HG03095 (cell line): ENCODE measurements at regions not wholly inside any gene's neighbourhood (a gene's known extent, or its start where the extent isn't known, plus 50 kb on each side); places are given as distances from the start of the nearest gene placed in this dataset.

ENCODE experiments used
- ATAC-seq: cut with Tn5 transposase; IDR thresholded peaks from one replicate; pipeline ENCODE4 v1.9.1; 2021; ENCODE audit warnings: moderate library complexity; ENCODE audit not compliant: unreplicated experiment

- no peak for ATAC-seq
These were observed 204.4 kb upstream of the NUDT4 start for GRCh38 chr12:93173178-93173957.

DNA sequence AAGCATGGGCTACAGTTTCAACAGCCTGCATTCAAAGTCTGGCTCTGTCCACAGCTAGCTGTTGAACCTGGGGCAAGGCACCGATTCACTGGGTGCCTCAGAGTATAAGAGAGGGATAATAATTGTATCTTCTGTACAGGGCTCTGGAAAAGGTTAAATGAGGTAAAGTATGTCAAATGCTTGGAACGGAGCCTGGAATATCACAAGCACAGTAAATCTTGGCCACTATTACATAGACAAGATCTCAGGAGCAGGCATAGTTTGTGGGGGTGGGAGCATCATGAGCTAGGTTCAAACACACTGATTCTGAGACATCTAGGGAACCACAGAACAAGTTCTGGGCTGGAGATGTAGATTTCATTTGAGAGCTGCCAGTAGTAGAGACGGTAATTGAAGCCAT, 203.7 kb upstream of the NUDT4 start:
- no peak for ATAC-seq

GRCh38 chr12:93174473-93174872, 203.3 kb upstream of the NUDT4 start:
- ATAC-seq = no peak

GRCh38 chr12:93176165-93176564, 201.6 kb upstream of the NUDT4 start:
- no peak for ATAC-seq

DNA sequence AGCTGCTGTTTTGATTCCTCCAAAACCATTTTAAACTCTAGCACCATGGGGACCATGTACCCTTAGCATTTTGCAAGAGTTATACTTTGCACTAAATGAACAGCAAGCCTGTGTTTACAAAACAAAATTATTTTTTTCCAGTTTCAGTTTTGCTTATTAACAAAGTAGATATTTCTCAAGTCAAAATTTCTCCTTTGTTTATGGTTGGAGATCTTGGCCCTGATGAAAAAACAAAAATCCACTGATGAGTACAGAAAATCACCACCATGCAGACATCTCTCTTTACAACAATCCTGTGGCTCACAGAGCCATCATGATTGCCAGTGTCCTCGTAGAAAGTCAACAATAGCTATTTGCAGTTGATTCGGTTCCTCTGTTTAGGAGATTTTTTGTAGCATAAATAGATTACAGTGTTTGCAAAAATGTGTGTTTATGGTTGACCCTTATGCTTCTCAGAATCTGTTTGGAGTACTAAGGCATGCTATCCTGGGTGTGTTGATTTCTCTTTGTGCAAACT, 201.1 kb upstream of the NUDT4 start:
- no peak for ATAC-seq

DNA sequence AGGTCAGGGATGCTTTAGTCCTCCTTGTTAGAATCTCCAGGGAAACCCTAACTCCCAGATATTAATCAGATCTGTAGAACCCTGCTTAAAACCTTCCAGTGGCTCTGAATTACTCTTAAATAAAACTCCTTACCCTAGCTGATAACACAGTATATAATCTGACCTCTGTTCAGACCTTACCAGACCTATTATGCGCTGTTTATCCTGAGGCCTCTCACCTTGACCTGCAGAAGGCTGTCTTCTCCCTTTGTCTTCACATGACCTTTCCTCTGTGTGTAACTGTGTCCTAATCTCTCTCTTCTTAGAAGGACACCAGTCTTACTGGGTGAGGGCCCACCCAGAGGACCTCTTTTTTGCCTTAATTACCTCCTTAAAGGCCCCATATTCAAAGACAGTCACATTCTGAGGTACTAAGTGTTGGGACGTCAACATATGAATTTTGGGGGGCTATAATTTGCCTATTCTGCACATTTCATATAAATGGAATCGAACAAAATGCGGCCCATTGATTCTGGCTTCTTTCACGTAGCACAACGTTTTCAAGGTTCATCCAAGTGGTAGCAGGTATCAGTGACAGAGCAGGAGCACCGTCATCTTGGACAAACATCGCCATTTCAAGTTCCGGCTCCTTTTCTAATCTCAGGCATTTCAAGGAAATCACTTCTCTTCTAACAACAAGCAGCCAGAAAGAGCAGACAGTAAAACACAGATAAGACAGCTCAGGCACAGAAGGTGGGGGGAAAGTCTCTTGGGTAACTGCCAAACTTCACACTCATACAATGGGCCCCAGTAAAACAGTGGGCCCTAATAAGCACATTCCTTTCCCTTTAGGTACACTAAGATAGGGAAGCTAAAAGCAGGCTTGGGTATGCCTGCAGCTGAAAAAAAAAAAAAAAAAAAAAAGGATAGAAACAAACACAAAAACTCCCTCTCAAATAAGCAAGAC, 200.2 kb upstream of the NUDT4 start:
- ATAC-seq = no peak

DNA sequence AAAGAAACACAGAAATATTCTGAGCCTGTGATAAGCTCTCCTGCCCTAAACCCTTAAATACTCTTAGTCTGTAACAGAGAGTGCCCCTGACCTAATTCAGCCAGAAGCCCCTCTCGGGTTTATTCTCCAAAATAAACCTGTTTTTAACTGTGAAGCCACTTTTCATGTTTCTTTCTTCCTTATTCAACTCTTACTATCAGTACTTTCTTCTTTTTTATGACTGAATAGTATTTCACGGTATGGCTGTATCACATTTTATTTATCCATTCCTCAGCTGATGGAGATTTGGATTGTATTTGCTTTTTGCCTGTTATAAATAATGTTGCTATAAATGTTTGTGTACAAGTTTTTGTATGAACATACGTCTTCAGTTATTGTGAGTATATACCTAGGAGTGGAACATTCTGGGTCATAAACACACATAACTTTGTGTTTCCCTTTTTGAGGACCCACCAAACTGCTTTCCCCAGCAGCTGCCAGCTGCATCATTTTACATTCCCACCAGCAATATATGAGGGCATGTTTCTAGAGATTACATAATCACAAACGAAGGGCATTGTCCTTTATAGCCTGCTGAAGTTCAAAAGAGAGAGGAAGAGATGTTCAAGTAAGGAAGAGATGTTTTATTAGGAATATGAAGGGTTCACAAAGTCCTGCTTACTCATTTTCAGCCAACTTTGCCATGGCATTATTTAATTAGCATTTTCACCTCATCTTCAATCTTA, 199.4 kb upstream of the NUDT4 start:
- ATAC-seq = no peak

GRCh38 chr12:93179792-93180191, 197.9 kb upstream of the NUDT4 start:
- no peak for ATAC-seq

DNA sequence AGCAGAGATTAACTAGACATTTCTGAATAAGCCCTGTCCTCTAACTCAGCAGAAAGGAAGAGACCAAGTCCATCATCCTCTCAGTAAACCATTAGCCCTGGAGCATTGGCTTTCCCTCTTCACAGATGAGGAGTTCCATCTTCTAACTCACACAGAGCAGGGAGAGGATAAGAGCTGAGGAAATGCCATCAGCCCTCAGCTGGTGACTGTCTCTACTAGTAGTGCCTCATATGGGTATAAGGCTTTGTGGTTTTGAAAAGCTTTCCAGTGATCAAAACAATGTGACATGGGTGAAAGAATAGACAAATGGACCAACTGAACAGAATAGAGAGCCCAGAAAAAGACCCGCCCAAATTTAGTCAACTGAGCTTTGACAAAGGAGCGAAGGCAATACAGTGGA, 197.2 kb upstream of the NUDT4 start:
- ATAC-seq = no peak

DNA sequence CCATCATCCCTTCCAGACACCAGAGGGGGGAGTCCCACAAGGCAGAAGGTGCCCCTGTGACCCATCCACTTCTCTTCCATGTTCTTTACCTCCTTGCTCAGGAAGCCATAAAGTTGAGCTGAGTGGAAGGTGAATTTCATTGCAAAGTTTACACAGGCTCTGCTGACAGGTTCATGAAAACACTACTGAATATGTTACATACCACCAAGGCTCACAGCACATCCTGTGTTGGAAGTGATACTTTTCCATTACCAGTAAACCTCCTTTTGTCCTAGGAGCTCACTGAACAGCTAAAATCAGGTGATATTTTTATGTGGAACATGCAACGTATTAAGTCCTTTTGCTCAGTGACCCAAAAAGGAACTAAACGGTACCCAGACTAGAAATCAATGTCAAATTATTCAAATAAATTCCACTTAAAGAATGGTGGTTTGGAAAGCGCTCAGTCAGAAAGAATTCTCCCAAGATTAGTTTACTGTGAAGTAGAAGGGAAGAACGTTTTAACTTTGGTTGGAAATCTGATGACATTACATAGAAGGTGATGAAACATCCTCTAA, 196.2 kb upstream of the NUDT4 start:
- no peak for ATAC-seq

- ATAC-seq = peak; percentile 86
These were observed 193.6 kb upstream of the NUDT4 start for GRCh38 chr12:93183940-93184671.

- ATAC-seq = no peak
These were observed 192.9 kb upstream of the NUDT4 start for GRCh38 chr12:93184672-93185368.

DNA sequence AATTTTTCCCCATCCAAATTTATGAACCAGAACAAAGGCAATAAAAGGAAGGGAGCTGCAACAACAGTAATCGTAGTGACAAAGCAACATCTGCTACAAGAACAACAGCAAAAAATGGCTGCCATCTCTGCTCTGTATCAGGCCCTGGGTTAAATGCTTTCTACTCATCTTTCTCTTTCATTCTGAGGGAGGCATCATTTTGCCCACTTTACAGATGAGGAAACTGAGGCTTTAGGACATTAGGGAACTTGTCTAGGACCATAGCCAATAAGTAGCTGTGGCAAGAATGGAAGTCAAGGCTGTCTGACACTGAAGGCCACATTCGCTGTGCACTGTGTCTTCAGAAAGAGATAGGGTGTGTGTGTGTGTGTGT, 192.4 kb upstream of the NUDT4 start:
- ATAC-seq = no peak

- ATAC-seq = no peak
These were observed 191.6 kb upstream of the NUDT4 start for GRCh38 chr12:93186131-93186530.

GRCh38 chr12:93186621-93187020, 191.1 kb upstream of the NUDT4 start:
- no peak for ATAC-seq

DNA sequence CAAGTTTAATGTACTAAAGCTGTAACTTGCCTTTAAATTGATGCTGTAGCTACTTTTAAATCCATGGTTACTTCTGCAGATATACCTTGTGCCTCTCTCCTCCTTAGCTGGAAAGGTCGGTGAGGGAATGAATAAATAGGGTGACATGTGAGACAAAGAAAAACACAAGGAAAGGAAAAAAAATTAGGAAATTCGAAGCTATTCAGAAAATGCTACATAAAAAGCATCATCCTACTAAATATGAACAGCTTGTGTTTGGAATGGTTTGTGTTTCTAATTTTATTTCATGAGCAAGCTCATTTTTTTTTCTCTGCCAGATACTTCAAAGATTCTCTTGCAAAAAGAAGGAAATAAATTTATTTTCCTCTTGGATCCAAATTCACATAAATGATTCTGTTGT, 186.3 kb upstream of the NUDT4 start:
- no peak for ATAC-seq

GRCh38 chr12:93191956-93192355, 185.8 kb upstream of the NUDT4 start:
- ATAC-seq = no peak

- ATAC-seq = no peak
These were observed 184.8 kb upstream of the NUDT4 start for GRCh38 chr12:93192878-93193277.

DNA sequence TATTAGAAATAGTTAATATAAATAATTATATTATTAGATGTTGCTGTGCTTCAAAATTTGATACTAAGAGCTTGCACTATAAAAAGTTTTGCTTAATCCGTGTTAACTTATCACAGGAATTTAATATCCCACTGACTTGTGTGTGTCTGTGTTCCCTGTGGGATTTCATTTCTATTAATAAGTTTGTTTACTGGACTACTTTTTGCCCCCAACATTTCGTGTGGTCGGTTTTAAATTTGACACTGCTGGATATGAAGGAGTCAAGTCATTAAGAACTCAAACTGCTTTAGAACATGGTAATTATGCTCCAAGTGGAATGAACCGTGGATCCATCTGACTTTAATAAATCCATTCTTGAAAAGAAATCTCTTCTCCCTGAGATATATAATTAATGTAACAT, 182.2 kb upstream of the NUDT4 start:
- no peak for ATAC-seq
